Keratinocyte (primary cell): ENCODE measurements at regions not wholly inside any gene's neighbourhood (a gene's known extent, or its start where the extent isn't known, plus 50 kb on each side); places are given as distances from the start of the nearest gene placed in this dataset.

ENCODE experiments used
- CTCF ChIP-seq, 3 experiments: IDR thresholded peaks in 1 of 3; conservative IDR thresholded peaks in 1 of 3; optimal IDR thresholded peaks in 1 of 3; 2 replicates in 2 of 3; 3 replicates in 1 of 3; pipeline versions ENCODE3 to v1.5.1; 2011; ENCODE audit warnings: low read length in 3 of 3, mild to moderate bottlenecking in 3 of 3, moderate library complexity in 2 of 3, control low read depth in 1 of 3, inconsistent platforms in 1 of 3; ENCODE audit not compliant: insufficient read depth in 2 of 3; ENCODE audit errors: extremely low read depth in 1 of 3
- EZH2 ChIP-seq: IDR thresholded peaks from one replicate; pipeline ENCODE4 v1.6.1; 2012; ENCODE audit warnings: inconsistent platforms, mild to moderate bottlenecking, low read length, moderate library complexity

- TF ChIP-seq EZH2 (no peak), CTCF (optimal IDR thresholded peaks at IDR 0.05 in 1 of 3, IDR thresholded peaks at IDR 0.05 in 1 of 3, conservative IDR thresholded peaks at IDR 0.05 in 1 of 3; ENCODE audit: extremely low read depth in 1 of 3, insufficient read depth in 2 of 3, low read length in 3 of 3) (no peak)
Observed at GRCh38 chr18:11308499-11308898, 159.1 kb upstream of the PIEZO2 start.
